ENCODE measurements at regions not wholly inside any gene's neighbourhood (a gene's known extent, or its start where the extent isn't known, plus 50 kb on each side); places are given as distances from the start of the nearest gene placed in this dataset.
A peak's percentile ranks its signal among the peaks of the same experiment; 100 is the strongest.
"Not testable (repeated sequence)": the region's sequence is repeated elsewhere in the genome, so short reads cannot be mapped to it uniquely, and the experiment has no call there.

- DNase-seq: no peak
These were observed 191.8 kb downstream of the TMEM200A start for GRCh38 chr6:130557481-130558112.

GRCh38 chr6:130558131-130558530 lies 192.3 kb downstream of the TMEM200A start:
- no peak for DNase-seq

GRCh38 chr6:130559166-130559565 lies 193.3 kb downstream of the TMEM200A start:
- DNase-seq: peak; percentile 19

- peak; percentile 31 for DNase-seq
These were observed 194.4 kb downstream of the TMEM200A start for GRCh38 chr6:130560231-130560630.

GRCh38 chr6:130561159-130561558 lies 195.3 kb downstream of the TMEM200A start:
- DNase-seq: not testable (repeated sequence)

- DNase-seq: no peak
These were observed 199.9 kb downstream of the TMEM200A start for GRCh38 chr6:130565696-130566095.

- DNase-seq: no peak
These were observed 208.3 kb downstream of the TMEM200A start for GRCh38 chr6:130574146-130574545.

GRCh38 chr6:130575557-130575956 lies 209.7 kb downstream of the TMEM200A start:
- DNase-seq: no peak

GRCh38 chr6:130575971-130576370 lies 210.2 kb downstream of the TMEM200A start:
- DNase-seq: no peak

- no peak for DNase-seq
These were observed 211.5 kb downstream of the TMEM200A start for GRCh38 chr6:130577178-130577919.

- DNase-seq: no peak
These were observed 212.9 kb downstream of the TMEM200A start for GRCh38 chr6:130578713-130579112.

- no peak for DNase-seq
These were observed 217.5 kb downstream of the TMEM200A start for GRCh38 chr6:130583268-130583667.

GRCh38 chr6:130585587-130585986 lies 219.8 kb downstream of the TMEM200A start:
- DNase-seq: no peak

GRCh38 chr6:130587778-130588520 lies 222.1 kb downstream of the TMEM200A start:
- peak; percentile 96 for DNase-seq

- no peak for DNase-seq
These were observed 227.4 kb downstream of the TMEM200A start for GRCh38 chr6:130593200-130593599.

GRCh38 chr6:130593948-130594347 lies 228.1 kb downstream of the TMEM200A start:
- no peak for DNase-seq

- DNase-seq: peak; percentile 81
These were observed 228.9 kb upstream of the SMLR1 start for GRCh38 chr6:130598021-130598989.

- DNase-seq: peak; percentile 96
These were observed 226.3 kb upstream of the SMLR1 start for GRCh38 chr6:130600880-130601341.

GRCh38 chr6:130602151-130602770 lies 224.9 kb upstream of the SMLR1 start:
- peak; percentile 98 for DNase-seq

- DNase-seq: no peak
These were observed 223.8 kb upstream of the SMLR1 start for GRCh38 chr6:130603391-130603790.

- DNase-seq: no peak
These were observed 222.3 kb upstream of the SMLR1 start for GRCh38 chr6:130604841-130605399.

- DNase-seq: no peak
These were observed 216.9 kb upstream of the SMLR1 start for GRCh38 chr6:130610303-130610702.

Measured in fibroblast of upper back skin (primary cell).